ENCODE measurements at regions not wholly inside any gene's neighbourhood (a gene's known extent, or its start where the extent isn't known, plus 50 kb on each side); places are given as distances from the start of the nearest gene placed in this dataset.

DNA sequence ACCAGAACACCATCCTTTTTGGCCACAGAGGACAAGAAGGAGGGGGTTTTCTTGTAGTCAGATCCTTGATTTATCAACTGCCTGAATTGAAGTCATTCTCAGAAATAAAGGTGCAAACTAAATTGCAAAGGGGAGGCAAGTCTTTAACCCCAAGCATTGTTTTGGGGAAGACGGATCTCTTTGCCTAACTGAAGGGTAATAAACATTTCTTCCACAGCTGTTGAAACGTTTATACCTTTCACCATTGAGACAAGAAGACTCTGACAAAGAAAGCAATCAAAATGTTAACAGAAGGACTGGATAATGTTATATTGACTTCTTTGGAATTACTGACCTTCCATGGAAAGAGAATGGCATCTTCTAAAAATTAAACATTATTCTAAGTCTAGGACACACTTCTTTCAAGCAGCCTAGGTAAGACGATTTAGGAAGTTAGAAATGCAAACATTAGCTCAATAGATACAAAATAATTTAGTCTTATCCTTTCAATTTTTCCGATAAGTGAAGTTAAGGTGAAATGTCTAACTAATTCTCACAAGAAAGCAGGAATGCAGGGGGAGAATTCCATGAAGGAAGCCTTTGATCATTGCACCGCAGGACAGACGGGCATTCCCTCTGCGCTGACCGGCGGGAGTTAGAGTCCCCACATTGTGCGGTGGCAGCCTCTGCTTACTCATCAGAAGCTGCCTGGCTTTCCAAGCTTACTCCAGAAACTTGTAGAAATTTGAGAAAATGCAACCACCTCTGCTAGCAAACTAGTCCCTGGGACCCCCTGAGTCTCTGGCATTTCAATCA is 69.4 kb upstream of the COPS8 start (continued):
- no peak for TF ChIP-seq RNF2 (IDR thresholded peaks at IDR 0.05; ENCODE audit: borderline replicate concordance, low read depth, low read length, missing control alignments, poor library complexity, severe bottlenecking)

Measured in H1 (cell line).